ENCODE measurements at regions not wholly inside any gene's neighbourhood (a gene's known extent, or its start where the extent isn't known, plus 50 kb on each side); places are given as distances from the start of the nearest gene placed in this dataset.

GRCh38 chr2:128552141-128552805 is 233.6 kb upstream of the HS6ST1 start:
- POLR2A ChIA-PET, result no interaction called here
- no peak for DNase-seq (ENCODE audit: low read depth, low spot score)
- no peaks in the 10 kb centered on the region for H3K4me1 ChIP-seq (ENCODE audit: control insufficient read depth, extremely low read depth, insufficient read depth, low read length)

More at GRCh38 chr2:128552141-128552805, 233.6 kb upstream of the HS6ST1 start:
- Histone ChIP-seq H3K9me3 (replicated peaks; ENCODE audit: control insufficient read depth, insufficient read depth, low read length) (no peaks in the 10 kb centered on the region), H2AFZ (ENCODE audit: low read depth, low read length) (no peak overlapping the region), H3K4me2 (ENCODE audit: insufficient read depth, low read length) (no peak overlapping the region), H4K20me1 (replicated peaks; ENCODE audit: control insufficient read depth, extremely low read depth, insufficient read depth, low read length) (no peaks in the 10 kb centered on the region), H3K27me3 (ENCODE audit: control insufficient read depth in 2 of 2, insufficient read depth in 2 of 2, low read length in 2 of 2) (no peaks in the 10 kb centered on the region), H3K9ac (replicated peaks; ENCODE audit: extremely low read depth, insufficient read depth, low read length) (no peak overlapping the region), H3K4me3 (replicated peaks in 1 of 3; ENCODE audit: insufficient read depth in 1 of 3, low read depth in 1 of 3, low read length in 3 of 3) (no peak overlapping the region), H3K79me2 (ENCODE audit: control insufficient read depth, insufficient read depth, low read length) (no peaks in the 10 kb centered on the region), H3K9me1 (replicated peaks; ENCODE audit: control insufficient read depth, extremely low read depth, insufficient read depth, low read length) (no peaks in the 10 kb centered on the region), H3K27ac (ENCODE audit: insufficient read depth, low read depth, low read length) (no peak overlapping the region), H3K36me3 (ENCODE audit: control insufficient read depth in 2 of 2, extremely low read depth in 1 of 2, insufficient read depth in 2 of 2, low read length in 2 of 2) (no peaks in the 10 kb centered on the region)
- no TSS peak for BruUV-seq (replicated peaks)
- CTCF ChIA-PET, result interaction anchor here (0.6 kb wide), 1 partner anchor 9 kb away, joined by 3 read pairs; no protein-coding TSS in a partner anchor
- no peak for TF ChIP-seq MYC (IDR thresholded peaks at IDR 0.05; ENCODE audit: low read depth, low read length)
- TF ChIP-seq EZH2 (IDR thresholded peaks at IDR 0.05; ENCODE audit: borderline replicate concordance, low read depth, low read length, severe bottlenecking), result no peak
- TF ChIP-seq, protein P1, sequence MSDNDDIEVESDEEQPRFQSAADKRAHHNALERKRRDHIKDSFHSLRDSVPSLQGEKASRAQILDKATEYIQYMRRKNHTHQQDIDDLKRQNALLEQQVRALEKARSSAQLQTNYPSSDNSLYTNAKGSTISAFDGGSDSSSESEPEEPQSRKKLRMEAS (IDR thresholded peaks at IDR 0.05; ENCODE audit: insufficient read depth, insufficient read length), result no peak
- TF ChIP-seq POLR2A (IDR thresholded peaks at IDR 0.05; ENCODE audit: low read depth, low read length), result no peak
- TF ChIP-seq GATA2 (IDR thresholded peaks at IDR 0.05; ENCODE audit: insufficient read depth, insufficient read length, low read depth, low read length), result no peak
- TF ChIP-seq CTCF (IDR thresholded peaks at IDR 0.05; ENCODE audit: extremely low read depth in 1 of 2, insufficient read depth in 1 of 2, low read depth in 1 of 2, low read length in 2 of 2), result no peak
- TF ChIP-seq JUN (IDR thresholded peaks at IDR 0.05; ENCODE audit: borderline replicate concordance, insufficient read depth, insufficient read length, low read depth), result no peak
- TF ChIP-seq FOS (IDR thresholded peaks at IDR 0.05; ENCODE audit: borderline replicate concordance, insufficient read depth, low read length), result no peak
- TF ChIP-seq POLR2AphosphoS5 (IDR thresholded peaks at IDR 0.05; ENCODE audit: insufficient read depth, low read depth, low read length), result no peak
- dilution Hi-C loops (cut with MboI; ENCODE audit: extremely low pct_ligation_motif_present, low sequenced_read_pairs), result no loop called here
- FAIRE-seq, result no peak
- intact Hi-C loops (cut with micrococcal nuclease), result no loop called here
